ENCODE measurements at regions not wholly inside any gene's neighbourhood (a gene's known extent, or its start where the extent isn't known, plus 50 kb on each side); places are given as distances from the start of the nearest gene placed in this dataset.

DNA sequence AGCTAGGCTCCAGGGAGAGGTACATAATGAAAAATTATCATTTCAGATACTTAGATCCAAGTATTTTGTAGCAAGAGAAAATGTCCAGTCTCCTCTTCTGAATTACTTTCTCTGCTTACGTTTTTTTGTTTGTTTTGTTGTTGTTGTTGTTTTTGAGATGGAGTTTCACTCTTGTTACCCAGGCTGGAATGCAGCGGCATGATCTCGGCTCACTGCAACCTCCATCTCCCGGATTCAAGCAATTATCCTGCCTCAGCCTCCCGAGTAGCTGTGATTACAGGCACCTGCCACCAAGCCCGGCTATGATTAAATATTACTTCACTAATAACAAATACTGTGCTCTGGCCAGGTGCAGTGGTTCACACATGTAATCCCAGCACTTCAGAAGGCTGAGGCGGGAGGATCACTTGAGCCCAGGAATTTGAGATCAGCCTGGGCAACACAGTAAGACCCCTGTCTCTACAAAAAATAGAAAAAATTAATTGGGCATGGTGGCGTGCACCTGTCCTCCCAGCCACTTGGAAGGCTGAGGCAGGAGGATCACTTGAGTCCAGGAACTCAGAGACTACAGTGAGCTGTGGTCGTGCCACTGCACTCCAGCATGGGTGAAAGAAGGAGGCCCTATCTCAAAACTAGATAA is 155.0 kb upstream of the JARID2 start:
- Histone ChIP-seq H2AFZ (ENCODE audit: low read depth) (no peak overlapping the region), H4K20me1 (ENCODE audit: insufficient read depth) (no peaks in the 10 kb centered on the region), H3K36me3 (replicated peaks in 1 of 2; ENCODE audit: control insufficient read depth in 1 of 2, insufficient read depth in 2 of 2, low read length in 1 of 2) (no peaks in the 10 kb centered on the region), H3K9ac (no peak overlapping the region), H3K9me2 (no peaks in the 10 kb centered on the region), H3F3A (replicated peaks; ENCODE audit: insufficient read depth) (no peaks in the 10 kb centered on the region), H3K4me1 (ENCODE audit: control insufficient read depth in 1 of 2, insufficient read depth in 2 of 2, low read depth in 1 of 2, low read length in 1 of 2) (peaks cover 0 to 4% of the 10 kb centered on the region in 2 experiments; a peak in 1 of 4 replicates), H3K27me3 (ENCODE audit: insufficient read depth) (no peaks in the 10 kb centered on the region), H3K27ac (ENCODE audit: low read depth in 2 of 2, low read length in 1 of 2) (no peak overlapping the region), H3K79me2 (ENCODE audit: insufficient read depth) (no peaks in the 10 kb centered on the region), H3K4me3 (ENCODE audit: low read depth in 2 of 2, low read length in 1 of 2) (no peak overlapping the region), H3K9me3 (no peaks in the 10 kb centered on the region), H3K4me2 (no peak overlapping the region)
- ChIA-PET CTCF (no interaction called here), POLR2A (no interaction called here)
- WGBS (ENCODE audit: low lambda C conversion rate): 46% methylated on average over 9 of the region's 9 CpGs
- no peak for DNase-seq
- TF ChIP-seq YY1 (IDR thresholded peaks at IDR 0.05; ENCODE audit: low read depth) (no peak), EP300 (IDR thresholded peaks at IDR 0.05; ENCODE audit: borderline replicate concordance in 1 of 2, low read depth in 1 of 2, low read length in 1 of 2) (no peak), MAX (IDR thresholded peaks at IDR 0.05; ENCODE audit: low read depth) (no peak), EZH2phosphoT487 (IDR thresholded peaks at IDR 0.05; ENCODE audit: borderline replicate concordance, low read depth) (no peak), MXI1 (IDR thresholded peaks at IDR 0.05; ENCODE audit: low read depth, low read length) (no peak)

DNA sequence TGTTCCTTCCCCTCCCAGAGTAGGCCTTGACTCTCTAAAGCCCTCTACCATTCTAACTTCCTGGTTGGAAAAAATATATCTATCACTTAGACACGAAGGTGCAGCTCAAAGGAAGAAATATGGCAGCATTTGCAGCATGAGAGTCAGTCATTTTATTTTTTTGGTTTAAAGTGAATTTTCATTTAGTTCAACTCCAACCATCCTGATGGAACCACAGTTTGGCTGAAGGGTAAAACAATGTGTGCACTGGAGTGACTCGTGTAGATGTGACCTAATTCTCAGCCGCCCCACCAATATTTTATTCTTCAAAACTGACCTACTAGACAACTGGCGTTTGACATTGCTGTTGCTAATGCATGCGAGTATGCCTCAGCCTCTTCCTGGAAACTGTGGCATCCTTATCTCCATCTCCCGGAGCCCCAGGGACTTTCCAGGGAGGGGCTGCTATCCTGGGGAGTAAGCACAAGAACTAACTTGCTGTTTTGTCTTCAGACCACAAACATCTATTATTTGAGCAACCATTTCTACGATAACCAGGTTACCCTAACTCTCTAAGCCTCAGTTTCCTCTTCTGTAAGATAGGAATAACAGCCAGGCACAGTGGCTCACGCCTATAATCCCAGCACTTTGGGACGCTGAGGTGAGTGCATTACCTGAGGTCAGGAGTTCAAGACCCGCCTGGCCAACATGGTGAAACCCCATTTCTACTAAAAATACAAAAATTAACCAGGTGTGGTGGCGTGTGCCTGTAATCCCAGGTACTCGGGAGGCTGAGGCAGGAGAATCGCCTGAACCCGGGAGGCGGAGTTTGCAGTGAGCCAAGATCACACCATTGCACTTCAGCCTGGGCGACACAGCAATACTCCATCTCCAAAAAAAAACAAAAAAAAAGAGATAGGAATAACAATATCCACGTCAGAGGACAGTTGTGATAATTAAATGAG is 148.7 kb upstream of the JARID2 start:
- Histone ChIP-seq H3K27me3 (ENCODE audit: insufficient read depth) (no peaks in the 10 kb centered on the region), H3K4me3 (ENCODE audit: low read depth in 2 of 2, low read length in 1 of 2) (no peak overlapping the region), H3F3A (replicated peaks; ENCODE audit: insufficient read depth) (no peaks in the 10 kb centered on the region), H3K4me2 (no peak overlapping the region), H3K9me2 (no peaks in the 10 kb centered on the region), H3K79me2 (ENCODE audit: insufficient read depth) (no peaks in the 10 kb centered on the region), H3K27ac (ENCODE audit: low read depth in 2 of 2, low read length in 1 of 2) (no peak overlapping the region), H3K36me3 (replicated peaks in 1 of 2; ENCODE audit: control insufficient read depth in 1 of 2, insufficient read depth in 2 of 2, low read length in 1 of 2) (no peaks in the 10 kb centered on the region), H3K9me3 (no peaks in the 10 kb centered on the region), H3K9ac (no peak overlapping the region), H2AFZ (ENCODE audit: low read depth) (no peak overlapping the region), H3K4me1 (ENCODE audit: control insufficient read depth in 1 of 2, insufficient read depth in 2 of 2, low read depth in 1 of 2, low read length in 1 of 2) (no peaks in the 10 kb centered on the region), H4K20me1 (ENCODE audit: insufficient read depth) (no peaks in the 10 kb centered on the region)
- ChIA-PET CTCF (interaction anchor here (0.7 kb wide), 1 partner anchor 197 kb away, joined by 3 read pairs; no protein-coding TSS in a partner anchor), POLR2A (no interaction called here)
- 52% methylated on average over 17 of the region's 17 CpGs for WGBS (ENCODE audit: low lambda C conversion rate)
- TF ChIP-seq FOXM1 (IDR thresholded peaks at IDR 0.05; ENCODE audit: low read depth): no peak
- TF ChIP-seq SIN3A (IDR thresholded peaks at IDR 0.05; ENCODE audit: borderline replicate concordance, low read depth, low read length): no peak
- no peak for TF ChIP-seq PBX3 (IDR thresholded peaks at IDR 0.05)
- no peak for DNase-seq

All from SK-N-SH (cell line).